Ovary (tissue), 7 donors: ENCODE measurements at regions not wholly inside any gene's neighbourhood (a gene's known extent, or its start where the extent isn't known, plus 50 kb on each side); places are given as distances from the start of the nearest gene placed in this dataset.
"Not testable (repeated sequence)": the region's sequence is repeated elsewhere in the genome, so short reads cannot be mapped to it uniquely, and the experiment has no call there.

Experiments
- DNase-seq, 5 donors: peaks; one replicate each; pipeline ENCODE4 v3.0.0-alpha.2; 2019 to 2020
- H3K27ac ChIP-seq, 2 donors: fragments of 200-600 bp; one replicate each; pipeline versions ENCODE4 v1.5.1 to v1.8.0; 2019 to 2022
- H3K27me3 ChIP-seq: fragments of 200-600 bp; one replicate; pipeline ENCODE4 v1.8.0; 2022
- H3K36me3 ChIP-seq: fragments of 200-600 bp; sonication (generic); one replicate; pipeline ENCODE4 v1.5.1; 2019
- H3K4me1 ChIP-seq: one replicate; pipeline ENCODE4 v1.8.1; 2013; ENCODE audit warnings: mild to moderate bottlenecking, moderate library complexity; ENCODE audit not compliant: insufficient read depth
- H3K4me3 ChIP-seq: fragments of 200-600 bp; sonication (generic); one replicate; pipeline ENCODE4 v1.5.1; 2017
- H3K9me3 ChIP-seq, 2 donors: fragments of 200-600 bp in 1 of 2; sonication (generic) in 1 of 2; one replicate each; pipeline versions ENCODE4 v1.5.1 to v1.8.1; 2013 to 2019; ENCODE audit warnings: mild to moderate bottlenecking in 1 of 2, moderate library complexity in 1 of 2
- EP300 ChIP-seq: sonication (generic); formaldehyde crosslinking; IDR thresholded peaks from one replicate; pipeline ENCODE4 v1.6.1; 2017; ENCODE audit warnings: antibody characterized with exemption
- POLR2A ChIP-seq: fragments of 450-650 bp; IDR thresholded peaks from one replicate; pipeline ENCODE4 v1.6.1; 2017; ENCODE audit warnings: antibody characterized with exemption, mild to moderate bottlenecking, moderate library complexity
- WGBS, 3 donors: extraction: QIAGEN DNeasy Blood & Tissue Kit in 1 of 3; methylation state at CpG; one replicate each; pipeline versions ENCODE4 v1.1.5 to v1.1.7; 2013 to 2017; 5-methylcytosine and 5-hydroxymethylcytosine counted together
- intact Hi-C, 4 donors: fragments of 100-400 bp; cut with DNase I; formaldehyde crosslinking; loops; one replicate each; pipeline versions ENCODE4 v1.11.0 to v1.15.1; 2022 to 2023
- TF ChIP-seq, protein P1 (sequence below), 3 donors: fragments of 450-650 bp in 2 of 3; fragments of 200-600 bp in 1 of 3; IDR thresholded peaks; one replicate each; pipeline versions ENCODE4 v1.5.1 to v1.8.0; 2016 to 2022; ENCODE audit warnings: antibody characterized with exemption in 3 of 3, mild to moderate bottlenecking in 1 of 3
- donor health status: DM: no; HTN: no; CAD: no; lungs with moderate emphysema.
- donor health status: DM: no; HTN: no; CAD: no.
- donor health status: Bipolar disorder and iron deficiency.
- donor health status: DM: no; HTN: no; CAD: no.
- donor health status: DM: yes; HTN: yes; CAD: no.

DNA sequence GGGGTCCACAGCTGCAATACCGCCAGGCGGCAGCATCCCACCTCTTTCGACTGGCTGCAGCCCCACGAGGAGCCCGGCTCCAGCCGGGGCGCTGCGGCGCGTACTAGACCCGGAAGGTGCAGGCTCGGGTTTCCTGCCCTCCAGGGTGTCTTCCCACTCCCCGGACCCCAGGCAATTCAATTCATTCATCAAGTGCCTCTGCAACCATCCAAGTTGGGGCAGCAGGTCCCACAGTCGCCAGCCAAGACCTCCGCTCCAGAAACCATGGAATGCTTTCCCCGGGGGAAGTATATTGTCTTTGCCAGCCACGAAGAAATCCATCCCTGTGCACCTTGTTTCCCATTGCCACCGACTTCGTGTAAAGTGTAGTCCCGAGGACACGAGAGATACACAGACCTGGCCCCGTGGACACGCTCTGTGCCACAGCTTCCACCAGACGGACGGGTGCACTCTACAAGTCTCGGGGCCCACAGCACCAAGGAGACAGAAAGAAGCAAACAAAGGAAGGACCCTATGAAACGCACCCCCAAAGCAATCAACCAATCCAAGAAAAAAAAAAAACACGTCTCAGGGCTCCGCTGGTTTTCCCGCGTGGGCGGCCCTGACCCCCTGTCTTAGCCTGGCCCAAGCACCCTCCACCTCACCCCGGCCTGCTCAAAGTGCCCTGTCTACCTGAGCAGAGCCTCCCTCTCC lies 3930.2 kb upstream of the OR11H1 start:
- H3K27me3 ChIP-seq, H3K9me3 ChIP-seq, intact Hi-C loops, H3K36me3 ChIP-seq, DNase-seq, H3K4me1 ChIP-seq, H3K4me3 ChIP-seq, H3K27ac ChIP-seq: not testable (repeated sequence)
- WGBS, 3 donors, result 77 to 86% (median 85%) methylated on average over 33 of the region's 33 CpGs

DNA sequence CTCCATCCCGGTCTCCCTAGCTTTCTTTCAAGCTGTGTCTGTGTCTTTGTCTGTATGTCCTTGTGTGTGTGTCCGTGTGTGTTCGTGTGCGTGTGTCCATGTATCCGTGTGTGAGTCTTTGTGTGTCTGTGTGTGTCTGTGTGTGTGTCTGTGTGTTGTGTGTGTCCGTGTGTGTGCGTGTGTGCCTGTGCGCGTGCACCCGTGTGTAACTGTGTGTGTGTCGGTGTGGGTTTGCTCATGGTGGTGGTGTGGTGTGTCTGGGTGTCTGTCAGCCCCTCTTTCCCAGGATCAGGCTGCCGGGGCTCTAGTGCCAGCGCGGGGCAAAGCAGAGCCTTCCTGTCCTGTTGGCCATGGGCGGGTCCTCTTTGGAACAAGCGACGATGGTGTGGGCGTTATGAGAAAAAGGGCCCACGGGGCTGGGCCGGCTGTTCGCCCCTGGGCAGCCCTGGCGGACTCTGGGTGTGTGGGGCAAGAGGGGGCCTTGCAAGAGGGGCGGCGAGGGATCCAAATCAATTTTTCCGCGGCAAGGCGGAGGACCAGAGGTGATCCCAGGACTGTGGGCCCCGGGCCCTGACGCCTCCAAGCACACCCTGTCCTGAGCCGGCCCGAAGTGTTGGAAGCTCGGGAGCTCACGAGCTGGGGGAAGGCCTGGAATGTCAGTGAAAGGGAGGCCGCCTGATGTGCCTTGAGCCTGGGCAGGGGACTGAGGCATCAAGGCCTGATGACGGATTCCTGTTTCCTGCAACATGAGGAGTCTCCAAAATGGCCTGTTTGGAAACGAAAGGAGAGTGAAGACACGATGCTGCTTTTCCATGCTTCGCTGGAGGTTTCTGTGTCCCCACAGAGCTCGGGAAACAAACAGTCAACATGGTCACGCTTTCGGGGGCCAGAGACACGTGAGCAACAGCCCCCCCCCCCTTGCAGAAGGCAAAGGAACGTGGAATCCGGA lies 3929.2 kb upstream of the OR11H1 start:
- WGBS, 3 donors, result 85 to 88% (median 85%) methylated on average over 44 of the region's 44 CpGs
- intact Hi-C loops, result no loop called here

DNA sequence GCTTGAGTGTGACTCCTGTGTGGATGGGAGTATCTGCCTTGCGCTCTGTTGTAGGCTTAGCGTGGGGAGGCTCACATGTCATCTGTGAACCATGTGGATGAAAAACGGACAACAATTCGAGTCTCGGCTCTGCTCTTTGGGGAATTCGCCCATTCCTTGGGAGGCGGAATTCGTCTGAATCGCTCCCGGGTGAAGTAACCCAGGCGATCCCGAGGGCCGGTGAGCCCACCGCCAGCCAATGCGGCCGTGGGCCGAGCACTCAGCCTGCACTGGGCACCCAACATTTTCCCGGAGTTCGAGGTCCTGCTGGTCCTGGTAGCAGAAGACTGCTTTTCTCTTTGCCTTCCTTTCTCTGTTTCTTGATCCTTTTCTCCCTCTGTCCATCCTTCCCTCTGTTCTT lies 3928.5 kb upstream of the OR11H1 start:
- H3K4me1 ChIP-seq, H3K36me3 ChIP-seq, H3K9me3 ChIP-seq, H3K4me3 ChIP-seq, intact Hi-C loops, H3K27me3 ChIP-seq, DNase-seq, H3K27ac ChIP-seq: not testable (repeated sequence)
- WGBS, 3 donors, result 86 to 92% (median 90%) methylated on average over 17 to 19 of the region's 19 CpGs

More for the DNA sequence above, 3929.2 kb upstream of the OR11H1 start:
- Histone ChIP-seq H3K27ac (no peak overlapping the region), H3K9me3 (peaks cover 0 to 2% of the 10 kb centered on the region in 2 donors), H3K36me3 (no peaks in the 10 kb centered on the region), H3K4me1 (no peaks in the 10 kb centered on the region), H3K27me3 (no peaks in the 10 kb centered on the region), H3K4me3 (no peak overlapping the region)
- TF ChIP-seq EP300 (no peak), POLR2A (no peak)
- TF ChIP-seq, protein P1, sequence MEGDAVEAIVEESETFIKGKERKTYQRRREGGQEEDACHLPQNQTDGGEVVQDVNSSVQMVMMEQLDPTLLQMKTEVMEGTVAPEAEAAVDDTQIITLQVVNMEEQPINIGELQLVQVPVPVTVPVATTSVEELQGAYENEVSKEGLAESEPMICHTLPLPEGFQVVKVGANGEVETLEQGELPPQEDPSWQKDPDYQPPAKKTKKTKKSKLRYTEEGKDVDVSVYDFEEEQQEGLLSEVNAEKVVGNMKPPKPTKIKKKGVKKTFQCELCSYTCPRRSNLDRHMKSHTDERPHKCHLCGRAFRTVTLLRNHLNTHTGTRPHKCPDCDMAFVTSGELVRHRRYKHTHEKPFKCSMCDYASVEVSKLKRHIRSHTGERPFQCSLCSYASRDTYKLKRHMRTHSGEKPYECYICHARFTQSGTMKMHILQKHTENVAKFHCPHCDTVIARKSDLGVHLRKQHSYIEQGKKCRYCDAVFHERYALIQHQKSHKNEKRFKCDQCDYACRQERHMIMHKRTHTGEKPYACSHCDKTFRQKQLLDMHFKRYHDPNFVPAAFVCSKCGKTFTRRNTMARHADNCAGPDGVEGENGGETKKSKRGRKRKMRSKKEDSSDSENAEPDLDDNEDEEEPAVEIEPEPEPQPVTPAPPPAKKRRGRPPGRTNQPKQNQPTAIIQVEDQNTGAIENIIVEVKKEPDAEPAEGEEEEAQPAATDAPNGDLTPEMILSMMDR (IDR thresholded peaks at IDR 0.05), result no peak
- DNase-seq, result no peak

DNA sequence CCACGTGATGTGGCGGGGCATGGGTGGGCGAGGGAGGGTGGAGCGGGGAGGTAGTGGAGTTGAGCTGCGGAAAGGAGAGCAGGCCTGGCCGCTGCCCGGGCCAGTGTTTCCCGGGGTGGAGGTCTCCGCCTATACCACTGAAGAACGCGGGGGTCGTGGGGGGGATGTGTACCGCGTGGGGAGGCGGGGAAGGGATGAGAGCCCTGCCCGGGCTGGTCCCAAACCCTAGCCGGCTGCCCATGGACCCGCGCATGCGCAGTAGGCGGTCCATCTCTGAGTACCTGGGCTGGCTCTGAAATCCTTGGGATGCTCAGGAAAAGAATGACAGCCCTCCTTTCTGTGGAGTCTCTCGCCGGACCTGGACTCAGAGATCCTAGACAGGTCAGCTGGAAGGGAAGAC lies 3927.8 kb upstream of the OR11H1 start:
- not testable (repeated sequence) for H3K36me3 ChIP-seq, H3K9me3 ChIP-seq

DNA sequence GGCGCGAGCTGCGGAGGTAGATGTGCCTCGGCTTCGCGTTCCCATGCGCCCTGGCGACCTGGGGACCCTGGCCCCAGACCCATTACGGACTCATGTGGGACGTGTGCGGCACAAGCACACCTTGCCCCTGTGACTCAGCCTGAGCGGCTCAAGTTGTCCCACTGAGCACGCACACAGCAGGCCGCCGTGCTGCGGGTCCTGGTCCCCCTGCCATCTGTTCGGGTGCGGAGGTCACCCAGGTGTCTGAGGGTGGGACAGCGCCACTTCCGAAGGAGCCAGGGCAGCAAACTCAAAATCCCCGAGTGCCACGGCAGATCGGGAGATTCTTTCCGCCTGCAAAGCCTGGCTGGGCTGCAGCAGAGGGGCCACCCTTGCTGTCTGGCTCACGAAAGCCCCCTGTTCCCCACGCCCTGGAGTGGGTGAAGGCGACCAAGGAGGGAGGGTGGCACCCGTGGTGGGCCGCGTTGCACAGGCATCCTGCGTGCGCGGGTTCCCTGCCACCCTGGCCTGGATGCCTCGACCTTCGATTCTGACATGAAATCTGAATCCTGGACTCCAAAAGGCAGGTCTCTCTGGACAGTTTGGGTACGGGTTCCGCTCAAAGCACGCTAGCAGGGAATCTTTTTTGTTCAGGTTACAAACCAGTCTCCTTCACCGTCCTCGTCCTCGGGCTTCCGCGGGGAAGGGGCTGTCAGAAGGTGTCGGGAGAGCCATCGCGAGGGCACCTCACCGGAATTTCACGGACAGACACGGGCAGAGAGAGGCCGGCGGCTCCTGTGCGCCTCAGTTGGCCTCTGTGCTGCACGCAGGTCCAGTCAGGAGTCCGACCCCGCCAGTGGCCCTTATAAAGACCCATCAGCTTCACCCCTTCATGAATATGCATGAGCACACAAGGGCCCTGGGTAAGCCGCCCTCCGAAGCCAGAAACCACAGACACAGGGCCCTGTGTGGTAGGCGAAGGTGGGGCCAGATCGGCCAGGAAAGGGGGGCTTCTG lies 3926.8 kb upstream of the OR11H1 start:
- H3K36me3 ChIP-seq, H3K4me1 ChIP-seq, H3K4me3 ChIP-seq, DNase-seq, H3K27ac ChIP-seq, H3K27me3 ChIP-seq, intact Hi-C loops, H3K9me3 ChIP-seq: not testable (repeated sequence)
- 78 to 84% (median 82%) methylated on average over 58 to 59 of the region's 59 CpGs for WGBS, 3 donors

More for the DNA sequence above, 3927.8 kb upstream of the OR11H1 start:
- 80 to 85% (median 83%) methylated on average over 23 of the region's 23 CpGs for WGBS, 3 donors
- H3K4me3 ChIP-seq, DNase-seq, H3K27me3 ChIP-seq, intact Hi-C loops, H3K4me1 ChIP-seq, H3K27ac ChIP-seq: not testable (repeated sequence)

DNA sequence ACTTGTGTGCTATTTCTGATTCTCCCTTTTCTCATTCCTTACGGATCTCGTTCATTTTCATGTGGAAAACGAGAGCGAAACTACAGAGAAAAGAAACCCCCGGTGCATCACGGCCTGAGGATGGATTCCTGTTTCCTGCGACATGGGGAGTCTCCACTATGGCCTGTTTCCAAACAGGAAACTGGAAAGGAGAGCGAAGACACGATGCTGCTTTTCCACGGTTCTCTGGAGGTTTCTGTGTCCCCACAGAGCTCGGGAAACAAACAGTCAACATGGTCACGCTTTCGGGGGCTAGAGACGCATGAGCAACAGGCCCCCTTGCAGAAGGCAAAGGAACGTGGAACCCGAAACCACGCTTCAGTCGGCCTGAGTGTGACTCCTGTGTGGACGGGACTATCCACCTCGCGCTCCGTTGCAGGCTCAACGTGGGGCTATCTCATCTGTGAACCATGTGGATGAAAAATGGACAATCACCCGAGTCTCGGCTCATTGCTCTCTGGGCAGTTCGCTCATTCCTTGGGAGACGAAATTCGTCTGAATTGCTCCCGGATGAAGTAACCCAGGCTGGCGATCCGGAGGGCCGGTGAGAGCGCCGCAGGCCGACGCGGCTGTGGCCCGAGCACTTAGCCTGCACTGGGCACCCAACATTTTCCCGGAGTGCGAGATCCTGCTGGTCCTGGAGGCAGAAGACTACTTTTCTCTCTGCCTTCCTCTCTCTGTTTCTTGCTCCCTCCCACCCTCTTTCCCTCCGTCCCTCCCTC lies 3923.2 kb upstream of the OR11H1 start:
- H3K27ac ChIP-seq, H3K36me3 ChIP-seq, DNase-seq, H3K4me3 ChIP-seq, H3K27me3 ChIP-seq, H3K4me1 ChIP-seq, intact Hi-C loops, H3K9me3 ChIP-seq: not testable (repeated sequence)
- WGBS, 3 donors, result 64 to 74% (median 72%) methylated on average over 41 of the region's 41 CpGs
